Loucy (cell line): ENCODE measurements at regions not wholly inside any gene's neighbourhood (a gene's known extent, or its start where the extent isn't known, plus 50 kb on each side); places are given as distances from the start of the nearest gene placed in this dataset.

Experiments used
- CTCF ChIP-seq: fragments of 200-600 bp; sonication (generic); conservative IDR thresholded peaks from 2 replicates; pipeline ENCODE4 v1.5.1; 2014; ENCODE audit warnings: mild to moderate bottlenecking, antibody characterized with exemption, low read length
- EZH2phosphoT487 ChIP-seq: fragments of 200-600 bp; IDR thresholded peaks from 2 replicates; pipeline ENCODE4 v1.6.1; 2018; ENCODE audit warnings: antibody characterized with exemption, mild to moderate bottlenecking, moderate library complexity, borderline replicate concordance

- TF ChIP-seq CTCF, result no peak
- TF ChIP-seq EZH2phosphoT487, result no peak
Observed at GRCh38 chr4:3387943-3388361, 53.8 kb upstream of the HGFAC start.
